ENCODE measurements at regions not wholly inside any gene's neighbourhood (a gene's known extent, or its start where the extent isn't known, plus 50 kb on each side); places are given as distances from the start of the nearest gene placed in this dataset.
A peak's percentile ranks its signal among the peaks of the same experiment; 100 is the strongest.
"Not testable (repeated sequence)": the region's sequence is repeated elsewhere in the genome, so short reads cannot be mapped to it uniquely, and the experiment has no call there.

GRCh38 chr9:62810811-62811315 lies 1621.0 kb downstream of the SPATA31A7 start:
- H3K4me3 Mint-ChIP-seq; DNase-seq (ENCODE audit: low spot score in 2 of 2); H3K27ac Mint-ChIP-seq (ENCODE audit: low read depth); H3K36me3 Mint-ChIP-seq (ENCODE audit: insufficient read depth); H3K4me1 Mint-ChIP-seq; H3K9me3 Mint-ChIP-seq; ATAC-seq (replicated peaks; ENCODE audit: extremely low read depth, poor library complexity, severe bottlenecking): not testable (repeated sequence)
- peaks cover 34% of the 10 kb centered on the region for H3K27me3 Mint-ChIP-seq

- not testable (repeated sequence) for H3K36me3 Mint-ChIP-seq (ENCODE audit: insufficient read depth); H3K4me1 Mint-ChIP-seq; H3K27ac Mint-ChIP-seq (ENCODE audit: low read depth); H3K4me3 Mint-ChIP-seq; H3K9me3 Mint-ChIP-seq; DNase-seq (ENCODE audit: low spot score in 2 of 2); ATAC-seq (replicated peaks; ENCODE audit: extremely low read depth, poor library complexity, severe bottlenecking)
- peaks cover 60% of the 10 kb centered on the region for H3K27me3 Mint-ChIP-seq
Observed at GRCh38 chr9:62815436-62815835, 1625.6 kb downstream of the SPATA31A7 start.

GRCh38 chr9:62816331-62816730 lies 1626.5 kb downstream of the SPATA31A7 start:
- H3K36me3 Mint-ChIP-seq (ENCODE audit: insufficient read depth); H3K9me3 Mint-ChIP-seq; DNase-seq (ENCODE audit: low spot score in 2 of 2); H3K27ac Mint-ChIP-seq (ENCODE audit: low read depth); ATAC-seq (replicated peaks; ENCODE audit: extremely low read depth, poor library complexity, severe bottlenecking); H3K4me1 Mint-ChIP-seq; H3K4me3 Mint-ChIP-seq: not testable (repeated sequence)
- peaks cover 60% of the 10 kb centered on the region for H3K27me3 Mint-ChIP-seq

DNA sequence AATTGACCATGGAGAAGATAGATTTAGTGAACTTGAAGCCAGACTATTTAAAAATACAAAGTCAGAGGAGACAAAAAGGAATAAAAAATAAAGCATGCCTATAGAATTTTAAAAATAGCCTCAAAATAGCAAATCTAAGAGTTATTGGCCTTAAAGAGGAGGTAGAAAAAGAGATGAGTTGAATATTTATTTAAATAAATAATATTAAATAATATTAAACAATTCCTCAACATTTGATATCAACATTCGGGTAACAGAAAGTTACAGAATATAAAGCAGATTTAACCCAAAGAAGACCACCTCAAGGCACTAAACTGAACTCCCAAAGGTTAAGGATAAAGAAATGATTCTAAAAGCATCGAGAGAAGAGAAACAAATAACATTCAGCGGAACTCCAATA lies 1627.4 kb downstream of the SPATA31A7 start:
- H3K27ac Mint-ChIP-seq (ENCODE audit: low read depth); H3K9me3 Mint-ChIP-seq; H3K4me3 Mint-ChIP-seq; H3K36me3 Mint-ChIP-seq (ENCODE audit: insufficient read depth); DNase-seq (ENCODE audit: low spot score in 2 of 2); H3K4me1 Mint-ChIP-seq; ATAC-seq (replicated peaks; ENCODE audit: extremely low read depth, poor library complexity, severe bottlenecking): not testable (repeated sequence)
- peaks cover 60% of the 10 kb centered on the region for H3K27me3 Mint-ChIP-seq

DNA sequence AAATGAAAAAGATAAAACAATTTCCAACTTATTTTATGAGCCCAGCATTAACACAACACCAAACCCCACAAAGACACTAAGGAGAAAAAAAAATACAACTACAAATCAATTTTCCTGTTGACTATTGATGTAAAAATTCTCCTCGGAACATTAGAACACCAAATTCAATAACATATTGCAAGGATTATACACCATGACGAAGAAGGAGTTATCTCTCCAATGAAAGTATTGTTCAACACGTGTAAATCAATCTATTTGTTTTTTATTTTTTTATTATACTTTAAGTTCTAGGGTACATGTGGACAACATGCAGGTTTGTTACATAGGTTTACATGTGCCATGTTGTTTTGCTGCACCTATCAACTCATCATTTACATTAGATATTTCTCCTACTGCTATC lies 1632.3 kb downstream of the SPATA31A7 start:
- not testable (repeated sequence) for H3K4me3 Mint-ChIP-seq; H3K4me1 Mint-ChIP-seq; H3K36me3 Mint-ChIP-seq (ENCODE audit: insufficient read depth); ATAC-seq (replicated peaks; ENCODE audit: extremely low read depth, poor library complexity, severe bottlenecking); H3K27ac Mint-ChIP-seq (ENCODE audit: low read depth); H3K9me3 Mint-ChIP-seq; DNase-seq (ENCODE audit: low spot score in 2 of 2)
- peaks cover 23% of the 10 kb centered on the region for H3K27me3 Mint-ChIP-seq

GRCh38 chr9:62827957-62828907 lies 1638.4 kb downstream of the SPATA31A7 start:
- not testable (repeated sequence) for H3K4me3 Mint-ChIP-seq; H3K36me3 Mint-ChIP-seq (ENCODE audit: insufficient read depth)
- peaks cover 10% of the 10 kb centered on the region for H3K27me3 Mint-ChIP-seq

GRCh38 chr9:62830829-62831459 lies 1641.1 kb downstream of the SPATA31A7 start:
- DNase-seq (ENCODE audit: low spot score in 2 of 2); H3K4me1 Mint-ChIP-seq: not testable (repeated sequence)

More at GRCh38 chr9:62827957-62828907, 1638.4 kb downstream of the SPATA31A7 start:
- not testable (repeated sequence) for ATAC-seq (replicated peaks; ENCODE audit: extremely low read depth, poor library complexity, severe bottlenecking); H3K9me3 Mint-ChIP-seq; DNase-seq (ENCODE audit: low spot score in 2 of 2); H3K27ac Mint-ChIP-seq (ENCODE audit: low read depth); H3K4me1 Mint-ChIP-seq

DNA sequence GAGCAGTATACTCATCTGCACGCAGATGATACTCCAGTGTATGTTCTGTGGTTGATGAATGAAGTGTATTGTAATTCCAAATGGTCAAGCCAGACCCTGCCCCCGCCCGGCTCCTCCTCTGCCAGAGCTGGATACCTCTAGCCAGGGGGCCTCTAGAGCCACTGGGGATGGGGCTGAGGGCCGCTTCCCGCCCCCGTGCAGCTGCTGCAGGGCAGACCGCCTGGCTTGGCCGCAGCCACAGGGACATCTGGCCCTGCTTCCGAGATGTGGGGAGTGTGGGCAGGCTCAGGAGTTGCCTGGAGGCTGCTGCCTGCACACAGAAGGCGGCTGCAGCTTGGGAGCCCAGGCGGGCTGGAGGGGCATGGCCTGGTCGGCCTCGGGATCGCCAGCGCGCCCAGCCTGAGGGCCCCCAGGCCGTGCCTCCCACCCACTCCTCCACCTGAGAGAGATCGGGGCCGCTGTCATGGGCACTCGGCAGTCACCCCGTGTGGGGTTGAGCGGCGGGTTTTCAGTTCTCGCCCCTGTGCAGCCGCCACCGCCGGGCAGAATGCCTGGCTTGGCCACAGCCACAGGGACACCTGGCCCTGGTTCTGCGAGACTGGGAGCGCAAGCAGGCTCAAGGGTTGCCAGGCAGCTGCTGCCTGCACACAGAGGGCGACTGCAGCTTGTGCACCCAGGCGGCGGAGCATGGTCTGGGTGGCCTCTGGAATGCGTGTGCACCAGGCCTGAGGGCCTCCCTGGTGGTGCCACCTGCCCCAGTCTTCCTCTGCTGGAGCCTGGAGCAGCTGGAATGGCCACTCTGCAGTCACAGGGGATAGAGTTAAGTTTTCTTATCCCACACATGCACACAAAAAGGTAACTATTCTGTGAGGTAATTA lies 1643.7 kb downstream of the SPATA31A7 start:
- H3K27ac Mint-ChIP-seq (ENCODE audit: low read depth); H3K9me3 Mint-ChIP-seq; H3K4me3 Mint-ChIP-seq; H3K36me3 Mint-ChIP-seq (ENCODE audit: insufficient read depth); H3K27me3 Mint-ChIP-seq; ATAC-seq (replicated peaks; ENCODE audit: extremely low read depth, poor library complexity, severe bottlenecking); DNase-seq (ENCODE audit: low spot score in 2 of 2); H3K4me1 Mint-ChIP-seq: not testable (repeated sequence)

More at GRCh38 chr9:62830829-62831459, 1641.1 kb downstream of the SPATA31A7 start:
- H3K9me3 Mint-ChIP-seq; H3K36me3 Mint-ChIP-seq (ENCODE audit: insufficient read depth); H3K27ac Mint-ChIP-seq (ENCODE audit: low read depth); H3K4me3 Mint-ChIP-seq; ATAC-seq (replicated peaks; ENCODE audit: extremely low read depth, poor library complexity, severe bottlenecking): not testable (repeated sequence)
- H3K27me3 Mint-ChIP-seq, result peaks cover 10% of the 10 kb centered on the region

- peak in 1 of 2 donors; percentile 29 for DNase-seq (ENCODE audit: low spot score in 2 of 2)
- H3K27ac Mint-ChIP-seq (ENCODE audit: low read depth); H3K36me3 Mint-ChIP-seq (ENCODE audit: insufficient read depth); ATAC-seq (replicated peaks; ENCODE audit: extremely low read depth, poor library complexity, severe bottlenecking); H3K27me3 Mint-ChIP-seq; H3K9me3 Mint-ChIP-seq; H3K4me1 Mint-ChIP-seq: not testable (repeated sequence)
- peak overlapping the region; percentile 20 for H3K4me3 Mint-ChIP-seq
Observed at GRCh38 chr9:62837254-62837911, 1647.5 kb downstream of the SPATA31A7 start.

GRCh38 chr9:62838024-62838718 lies 1648.3 kb downstream of the SPATA31A7 start:
- H3K27me3 Mint-ChIP-seq, result peaks cover 11% of the 10 kb centered on the region
- H3K27ac Mint-ChIP-seq (ENCODE audit: low read depth), result peak overlapping the region; percentile 87
- H3K4me3 Mint-ChIP-seq, result peak overlapping the region; percentile 75
- DNase-seq (ENCODE audit: low spot score in 2 of 2) (peak; percentile 96 to 99), ATAC-seq (replicated peaks; ENCODE audit: extremely low read depth, poor library complexity, severe bottlenecking) (peak; percentile 96)
- H3K9me3 Mint-ChIP-seq; H3K4me1 Mint-ChIP-seq; H3K36me3 Mint-ChIP-seq (ENCODE audit: insufficient read depth): not testable (repeated sequence)

GRCh38 chr9:62839168-62839567 lies 1649.3 kb downstream of the SPATA31A7 start:
- not testable (repeated sequence) for H3K4me3 Mint-ChIP-seq

More at GRCh38 chr9:62839168-62839567, 1649.3 kb downstream of the SPATA31A7 start:
- not testable (repeated sequence) for H3K9me3 Mint-ChIP-seq; H3K36me3 Mint-ChIP-seq (ENCODE audit: insufficient read depth); ATAC-seq (replicated peaks; ENCODE audit: extremely low read depth, poor library complexity, severe bottlenecking); H3K27ac Mint-ChIP-seq (ENCODE audit: low read depth); DNase-seq (ENCODE audit: low spot score in 2 of 2); H3K4me1 Mint-ChIP-seq
- H3K27me3 Mint-ChIP-seq, result peaks cover 15% of the 10 kb centered on the region
